Cardiac muscle cell (in vitro differentiated cells and primary cell): ENCODE measurements at regions not wholly inside any gene's neighbourhood (a gene's known extent, or its start where the extent isn't known, plus 50 kb on each side); places are given as distances from the start of the nearest gene placed in this dataset.

Experiments
- DNase-seq, 2 donors: peaks; one replicate each; pipeline versions ENCODE4 v3.0.0 to v3.0.0-alpha.2; 2010 to 2017; ENCODE audit warnings: low read depth in 1 of 2, low spot score in 1 of 2
- H3K27ac ChIP-seq: fragments of 200-600 bp; sonication (generic); 2 replicates; pipeline ENCODE4 v1.5.1; 2016
- H3K27me3 ChIP-seq: fragments of 200-600 bp; sonication (generic); 2 replicates; pipeline ENCODE4 v1.6.0; 2016; ENCODE audit warnings: control low read depth
- H3K36me3 ChIP-seq: fragments of 200-600 bp; sonication (generic); 2 replicates; pipeline ENCODE4 v1.5.1; 2016; ENCODE audit warnings: control low read depth
- H3K4me1 ChIP-seq: fragments of 200-600 bp; sonication (generic); 2 replicates; pipeline ENCODE4 v1.8.1; 2017; ENCODE audit warnings: low read depth, mild to moderate bottlenecking, mixed run types
- H3K4me3 ChIP-seq: fragments of 200-600 bp; sonication (generic); 2 replicates; pipeline ENCODE4 v1.5.1; 2016; ENCODE audit warnings: mild to moderate bottlenecking
- H3K9me3 ChIP-seq: fragments of 200-600 bp; sonication (generic); 2 replicates; pipeline ENCODE4 v1.5.1; 2017; ENCODE audit warnings: low read depth, mild to moderate bottlenecking, control low read depth
- CTCF ChIP-seq: IDR thresholded peaks from 2 replicates; pipeline ENCODE4 v1.5.1; 2012; ENCODE audit warnings: low read depth, mild to moderate bottlenecking, low read length

- Histone ChIP-seq H3K27ac (no peak overlapping the region), H3K9me3 (no peaks in the 10 kb centered on the region), H3K4me1 (peaks cover 7% of the 10 kb centered on the region), H3K27me3 (no peaks in the 10 kb centered on the region), H3K4me3 (no peak overlapping the region), H3K36me3 (no peaks in the 10 kb centered on the region)
- TF ChIP-seq CTCF, result no peak
- DNase-seq, result no peak
Observed at GRCh38 chr11:134752964-134753770, 341.1 kb upstream of the B3GAT1 start.

GRCh38 chr11:134752526-134752925 is 340.5 kb upstream of the B3GAT1 start:
- no peaks in the 10 kb centered on the region for H3K36me3 ChIP-seq
- no peak overlapping the region for H3K27ac ChIP-seq
- no peaks in the 10 kb centered on the region for H3K27me3 ChIP-seq
- TF ChIP-seq CTCF, result no peak
- H3K4me1 ChIP-seq, result peaks cover 7% of the 10 kb centered on the region
- DNase-seq, result no peak
- no peak overlapping the region for H3K4me3 ChIP-seq
- no peaks in the 10 kb centered on the region for H3K9me3 ChIP-seq

- Histone ChIP-seq H3K27ac (no peak overlapping the region), H3K36me3 (no peaks in the 10 kb centered on the region), H3K4me3 (no peak overlapping the region), H3K4me1 (peaks cover 7% of the 10 kb centered on the region), H3K9me3 (no peaks in the 10 kb centered on the region), H3K27me3 (no peaks in the 10 kb centered on the region)
- TF ChIP-seq CTCF, result no peak
- no peak for DNase-seq
Observed at GRCh38 chr11:134751766-134752165, 339.7 kb upstream of the B3GAT1 start.

- H3K9me3 ChIP-seq, result no peaks in the 10 kb centered on the region
- H3K4me1 ChIP-seq, result peaks cover 7% of the 10 kb centered on the region
- H3K4me3 ChIP-seq, result no peak overlapping the region
- TF ChIP-seq CTCF, result no peak
- DNase-seq, result no peak
- no peak overlapping the region for H3K27ac ChIP-seq
- H3K27me3 ChIP-seq, result no peaks in the 10 kb centered on the region
- no peaks in the 10 kb centered on the region for H3K36me3 ChIP-seq
Observed at GRCh38 chr11:134751031-134751585, 339.1 kb upstream of the B3GAT1 start.

GRCh38 chr11:134750619-134751018 is 338.6 kb upstream of the B3GAT1 start:
- Histone ChIP-seq H3K9me3 (no peaks in the 10 kb centered on the region), H3K4me3 (no peak overlapping the region), H3K27me3 (no peaks in the 10 kb centered on the region), H3K36me3 (no peaks in the 10 kb centered on the region), H3K27ac (no peak overlapping the region), H3K4me1 (peaks cover 7% of the 10 kb centered on the region)
- no peak for DNase-seq
- no peak for TF ChIP-seq CTCF
